ENCODE measurements at regions not wholly inside any gene's neighbourhood (a gene's known extent, or its start where the extent isn't known, plus 50 kb on each side); places are given as distances from the start of the nearest gene placed in this dataset.

- CTCF ChIA-PET, result no interaction called here
- Histone ChIP-seq H4K5ac (ENCODE audit: low read depth, low read length) (no peak overlapping the region), H2BK5ac (ENCODE audit: low read depth, low read length, poor library complexity, severe bottlenecking) (no peak overlapping the region), H3K79me1 (ENCODE audit: low read depth in 1 of 2, low read length in 2 of 2) (no peaks in the 10 kb centered on the region), H4K91ac (ENCODE audit: insufficient read depth, low read depth, low read length) (no peak overlapping the region), H3K23ac (ENCODE audit: low read depth, low read length) (no peak overlapping the region), H4K8ac (ENCODE audit: low read depth in 2 of 2, low read length in 2 of 2) (no peak overlapping the region), H3K18ac (ENCODE audit: low read depth, low read length) (no peak overlapping the region), H3K4me1 (ENCODE audit: control insufficient read depth, insufficient read depth, low read length) (no peaks in the 10 kb centered on the region), H3K9me3 (ENCODE audit: control insufficient read depth, insufficient read depth, low read length) (no peaks in the 10 kb centered on the region), H4K20me1 (ENCODE audit: insufficient read depth, low read length) (no peaks in the 10 kb centered on the region), H2BK120ac (ENCODE audit: low read depth, low read length) (no peak overlapping the region), H3K4ac (ENCODE audit: low read depth, low read length) (no peak overlapping the region), H3K4me3 (ENCODE audit: insufficient read depth, low read depth, low read length) (no peak overlapping the region), H3K9me1 (ENCODE audit: insufficient read depth, low read length) (no peaks in the 10 kb centered on the region), H3K56ac (ENCODE audit: extremely low read depth, insufficient read depth, low read length) (no peak overlapping the region), H2AFZ (replicated peaks; ENCODE audit: low read length, poor library complexity) (no peak overlapping the region), H2AK5ac (ENCODE audit: low read depth, low read length) (no peak overlapping the region), H3K27me3 (ENCODE audit: control insufficient read depth, insufficient read depth, low read length) (no peaks in the 10 kb centered on the region), H2BK15ac (ENCODE audit: low read depth, low read length) (no peak overlapping the region), H3K9ac (ENCODE audit: low read depth, low read length) (no peak overlapping the region), H2BK20ac (ENCODE audit: low read depth, low read length) (no peak overlapping the region), H2AK9ac (replicated peaks; ENCODE audit: low read depth, low read length, poor library complexity) (no peak overlapping the region), H3K14ac (replicated peaks; ENCODE audit: low read depth, low read length) (no peak overlapping the region), H3K4me2 (ENCODE audit: low read depth, low read length) (no peak overlapping the region), H3K36me3 (ENCODE audit: control insufficient read depth, insufficient read depth, low read length) (no peaks in the 10 kb centered on the region), H3K27ac (ENCODE audit: insufficient read depth, low read length) (no peak overlapping the region)
- DNase-seq (no peak), ATAC-seq (ENCODE audit: low read depth) (no peak)
- POLR2A ChIA-PET (ENCODE audit: unreplicated experiment), result no interaction called here
- TF ChIP-seq RFX5 (IDR thresholded peaks at IDR 0.05; ENCODE audit: low read depth, low read length), result no peak
- TF ChIP-seq MAZ (IDR thresholded peaks at IDR 0.05; ENCODE audit: borderline replicate concordance, low read depth, low read length), result no peak
- no peak for TF ChIP-seq CEBPB (IDR thresholded peaks at IDR 0.05; ENCODE audit: low read depth, low read length)
- no peak for TF ChIP-seq ELK1 (IDR thresholded peaks at IDR 0.05; ENCODE audit: borderline replicate concordance, low read depth, low read length)
- no peak for TF ChIP-seq SMC3 (IDR thresholded peaks at IDR 0.05; ENCODE audit: low read depth, low read length)
- no peak for TF ChIP-seq POLR2A (IDR thresholded peaks at IDR 0.05; ENCODE audit: low read depth, low read length)
- no peak for TF ChIP-seq FOS (IDR thresholded peaks at IDR 0.05; ENCODE audit: low read depth, low read length)
- TF ChIP-seq RCOR1 (IDR thresholded peaks at IDR 0.05; ENCODE audit: insufficient replicate concordance, low read length), result no peak
- no peak for TF ChIP-seq NFE2L2 (IDR thresholded peaks at IDR 0.05; ENCODE audit: low read depth, low read length)
- no TSS peak for BruUV-seq (replicated peaks)
- dilution Hi-C loops (cut with HindIII; ENCODE audit: low sequenced_read_pairs, unreplicated experiment), result no loop called here
- intact Hi-C loops (cut with micrococcal nuclease), result no loop called here
- in situ Hi-C loops (cut with MboI; ENCODE audit: low sequenced_read_pairs), result no loop called here
- WGBS, 2 experiments (ENCODE audit: extremely low coverage in 2 of 2, insufficient read length in 1 of 2), result no CpG with 5 or more reads among the region's 2 CpGs
Measured at GRCh38 chr20:59520814-59521213, 83.5 kb upstream of the PHACTR3 start.
